ENCODE measurements at regions not wholly inside any gene's neighbourhood (a gene's known extent, or its start where the extent isn't known, plus 50 kb on each side); places are given as distances from the start of the nearest gene placed in this dataset.

DNA sequence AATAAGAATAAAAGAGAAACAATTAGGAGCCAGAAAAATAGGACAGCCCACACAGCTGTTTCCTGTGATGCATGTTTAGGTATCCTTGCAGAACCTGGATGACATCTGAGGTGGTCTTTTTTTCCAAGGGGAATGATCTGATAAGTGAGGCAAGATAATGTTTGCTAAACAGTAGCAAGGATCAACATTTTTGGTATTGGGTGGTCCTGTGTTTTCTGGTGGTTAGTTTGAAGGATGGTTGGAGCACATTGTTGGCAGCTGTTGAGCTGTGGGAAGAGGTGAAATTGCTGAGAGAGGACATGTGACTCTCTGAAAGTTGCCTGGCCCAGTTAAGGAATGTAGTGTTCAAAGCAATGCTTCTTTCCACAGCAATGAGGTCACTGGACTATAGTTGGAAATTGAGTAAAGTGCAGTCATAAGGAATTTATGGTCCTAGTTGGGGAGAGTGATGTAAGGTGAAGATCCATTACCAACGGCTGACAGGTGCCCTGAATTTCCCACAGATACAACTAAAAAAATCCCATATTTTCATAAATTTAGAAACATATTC is 270.2 kb upstream of the IMPG1 start:
- DNase-seq: no peak

DNA sequence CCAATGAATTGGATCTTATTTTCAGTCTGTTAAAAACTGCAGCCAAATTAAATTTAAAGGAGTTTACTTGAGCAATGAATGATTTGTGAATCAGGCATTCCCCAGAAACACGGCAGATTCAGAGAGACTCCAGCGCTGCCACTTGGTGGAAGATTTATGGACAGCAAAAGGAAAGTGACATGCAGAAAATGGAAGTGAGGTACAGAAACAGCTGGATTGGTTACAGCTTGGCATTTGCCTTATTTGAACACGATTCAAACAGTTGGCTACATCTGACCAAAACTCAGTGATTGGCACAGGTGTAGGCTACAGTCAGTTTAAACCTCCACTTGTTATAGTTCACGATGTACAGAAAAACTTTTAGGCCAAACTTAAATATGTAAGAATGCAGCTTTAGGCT is 257.6 kb upstream of the IMPG1 start:
- no peak for DNase-seq

- no peak for DNase-seq
These were observed 254.4 kb upstream of the IMPG1 start for GRCh38 chr6:76326871-76327270.

Data from DMS153 (cell line).